Neural progenitor cell (in vitro differentiated cells): ENCODE measurements at regions not wholly inside any gene's neighbourhood (a gene's known extent, or its start where the extent isn't known, plus 50 kb on each side); places are given as distances from the start of the nearest gene placed in this dataset.

ENCODE experiments used
- DNase-seq: peaks from one replicate; pipeline ENCODE4 v3.0.0-alpha.2; 2016; ENCODE audit warnings: low spot score
- H2AFZ ChIP-seq: fragments of 200-600 bp; sonication (generic); replicated peaks from 2 replicates; pipeline ENCODE4 v1.6.1; 2016; ENCODE audit warnings: antibody characterized with exemption
- H3F3A ChIP-seq: fragments of 200-600 bp; sonication (generic); 2 replicates; pipeline ENCODE4 v1.6.1; 2016; ENCODE audit warnings: antibody characterized with exemption, low read depth
- H3K27ac ChIP-seq: fragments of 200-600 bp; sonication (generic); 2 replicates; pipeline ENCODE4 v1.5.1; 2016; ENCODE audit warnings: mild to moderate bottlenecking
- H3K27me3 ChIP-seq: fragments of 200-600 bp; sonication (generic); 2 replicates; pipeline ENCODE4 v1.6.1; 2016; ENCODE audit warnings: mild to moderate bottlenecking, moderate library complexity
- H3K36me3 ChIP-seq: fragments of 200-600 bp; sonication (generic); 2 replicates; pipeline ENCODE4 v1.5.1; 2016
- H3K4me1 ChIP-seq: fragments of 200-600 bp; sonication (generic); 2 replicates; pipeline ENCODE4 v1.6.1; 2016; ENCODE audit warnings: mixed run types
- H3K4me2 ChIP-seq: fragments of 200-600 bp; sonication (generic); 2 replicates; pipeline ENCODE4 v1.6.1; 2016
- H3K4me3 ChIP-seq: fragments of 200-600 bp; sonication (generic); 2 replicates; pipeline ENCODE4 v1.5.1; 2016
- H3K79me2 ChIP-seq: fragments of 200-600 bp; sonication (generic); 2 replicates; pipeline ENCODE4 v1.6.1; 2016; ENCODE audit warnings: low read depth
- H3K9ac ChIP-seq: fragments of 200-600 bp; sonication (generic); 2 replicates; pipeline ENCODE4 v1.6.1; 2016
- H3K9me3 ChIP-seq: fragments of 200-600 bp; sonication (generic); 2 replicates; pipeline ENCODE4 v1.5.1; 2016; ENCODE audit warnings: low read depth
- H4K20me1 ChIP-seq: fragments of 200-600 bp; sonication (generic); 2 replicates; pipeline ENCODE4 v1.6.1; 2016; ENCODE audit warnings: low read depth
- H3K27ac Mint-ChIP-seq: 3 replicates; pipeline ENCODE4 v1.8.0; 2021; ENCODE audit warnings: mixed read lengths
- H3K27me3 Mint-ChIP-seq: 2 replicates; pipeline ENCODE4 v1.8.0; 2022; ENCODE audit warnings: low read depth, mild to moderate bottlenecking, inconsistent platforms, moderate library complexity, mixed read lengths; ENCODE audit not compliant: insufficient read depth
- H3K36me3 Mint-ChIP-seq: 3 replicates; pipeline ENCODE4 v1.8.0; 2021; ENCODE audit warnings: mixed read lengths
- H3K4me1 Mint-ChIP-seq: 3 replicates; pipeline ENCODE4 v1.8.0; 2021; ENCODE audit warnings: mixed read lengths
- H3K4me3 Mint-ChIP-seq: 3 replicates; pipeline ENCODE4 v1.8.0; 2021; ENCODE audit warnings: mild to moderate bottlenecking, moderate library complexity, mixed read lengths
- H3K9me3 Mint-ChIP-seq: 3 replicates; pipeline ENCODE4 v1.8.0; 2020; ENCODE audit warnings: mixed read lengths
- EZH2 ChIP-seq: fragments of 200-600 bp; sonication (generic); IDR thresholded peaks from 2 replicates; pipeline ENCODE4 v1.6.1; 2017; ENCODE audit warnings: antibody characterized with exemption, mild to moderate bottlenecking, moderate library complexity
- EZH2phosphoT487 ChIP-seq: fragments of 200-600 bp; sonication (generic); IDR thresholded peaks from 2 replicates; pipeline ENCODE4 v1.6.1; 2017; ENCODE audit warnings: antibody characterized with exemption
- TF ChIP-seq, protein P1 (sequence below): fragments of 200-600 bp; sonication (generic); IDR thresholded peaks from 2 replicates; pipeline ENCODE4 v1.5.1; 2017; ENCODE audit warnings: antibody characterized with exemption, mild to moderate bottlenecking

DNA sequence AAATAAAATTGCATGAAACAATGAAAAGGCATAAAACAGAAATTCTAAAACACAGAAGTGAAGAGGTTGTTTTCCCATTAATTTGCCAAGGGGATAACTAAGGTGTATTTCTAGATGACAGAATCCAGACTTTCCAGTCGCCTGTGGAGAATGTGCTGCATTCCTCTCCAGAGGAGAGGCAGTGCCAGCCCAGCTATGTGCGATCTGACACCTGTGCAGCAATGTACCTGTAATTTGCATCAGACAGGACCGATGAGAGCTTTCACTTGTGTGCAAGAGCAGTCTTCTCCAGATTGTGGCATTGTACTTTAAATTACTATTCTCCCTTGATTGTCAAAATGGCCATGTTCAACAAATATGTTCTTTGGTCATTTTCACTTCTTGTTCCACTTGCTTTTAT, 1037.9 kb downstream of the EFNB2 start:
- Histone ChIP-seq H3K4me2 (no peak overlapping the region), H3F3A (no peaks in the 10 kb centered on the region), H3K27ac (no peak overlapping the region), H3K9me3 (no peaks in the 10 kb centered on the region), H3K36me3 (no peaks in the 10 kb centered on the region), H4K20me1 (no peaks in the 10 kb centered on the region), H3K27me3 (no peaks in the 10 kb centered on the region), H3K4me3 (no peak overlapping the region), H3K9ac (no peak overlapping the region), H3K4me1 (peaks cover 13% of the 10 kb centered on the region), H3K79me2 (no peaks in the 10 kb centered on the region), H2AFZ (no peak overlapping the region)
- no peak overlapping the region for H3K4me3 Mint-ChIP-seq
- no peak for TF ChIP-seq EZH2phosphoT487
- TF ChIP-seq, protein P1, sequence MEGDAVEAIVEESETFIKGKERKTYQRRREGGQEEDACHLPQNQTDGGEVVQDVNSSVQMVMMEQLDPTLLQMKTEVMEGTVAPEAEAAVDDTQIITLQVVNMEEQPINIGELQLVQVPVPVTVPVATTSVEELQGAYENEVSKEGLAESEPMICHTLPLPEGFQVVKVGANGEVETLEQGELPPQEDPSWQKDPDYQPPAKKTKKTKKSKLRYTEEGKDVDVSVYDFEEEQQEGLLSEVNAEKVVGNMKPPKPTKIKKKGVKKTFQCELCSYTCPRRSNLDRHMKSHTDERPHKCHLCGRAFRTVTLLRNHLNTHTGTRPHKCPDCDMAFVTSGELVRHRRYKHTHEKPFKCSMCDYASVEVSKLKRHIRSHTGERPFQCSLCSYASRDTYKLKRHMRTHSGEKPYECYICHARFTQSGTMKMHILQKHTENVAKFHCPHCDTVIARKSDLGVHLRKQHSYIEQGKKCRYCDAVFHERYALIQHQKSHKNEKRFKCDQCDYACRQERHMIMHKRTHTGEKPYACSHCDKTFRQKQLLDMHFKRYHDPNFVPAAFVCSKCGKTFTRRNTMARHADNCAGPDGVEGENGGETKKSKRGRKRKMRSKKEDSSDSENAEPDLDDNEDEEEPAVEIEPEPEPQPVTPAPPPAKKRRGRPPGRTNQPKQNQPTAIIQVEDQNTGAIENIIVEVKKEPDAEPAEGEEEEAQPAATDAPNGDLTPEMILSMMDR: no peak
- TF ChIP-seq EZH2: no peak
- H3K27ac Mint-ChIP-seq: no peak overlapping the region
- H3K36me3 Mint-ChIP-seq: no peaks in the 10 kb centered on the region
- no peaks in the 10 kb centered on the region for H3K27me3 Mint-ChIP-seq
- DNase-seq: no peak
- peaks cover 2% of the 10 kb centered on the region for H3K9me3 Mint-ChIP-seq
- peaks cover 15% of the 10 kb centered on the region for H3K4me1 Mint-ChIP-seq

DNA sequence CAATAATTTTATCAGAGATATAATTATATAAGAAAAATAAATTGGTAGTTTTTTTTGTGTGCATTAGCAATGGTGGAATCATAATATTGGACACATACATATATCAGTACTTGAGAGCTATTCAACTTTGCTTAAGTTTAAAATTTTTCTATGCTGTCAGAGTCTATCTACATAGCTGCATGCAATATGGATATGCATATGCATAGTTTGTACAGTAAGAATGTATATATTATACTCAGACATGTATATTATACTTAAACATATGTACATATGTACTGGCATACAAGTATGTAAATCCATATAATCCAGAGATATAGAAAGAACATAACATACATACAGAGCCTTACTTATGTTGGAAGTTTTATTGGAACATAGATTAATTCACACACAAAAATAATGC, 1043.2 kb downstream of the EFNB2 start:
- H3K9ac ChIP-seq: no peak overlapping the region
- DNase-seq: no peak
- no peak overlapping the region for H3K27ac Mint-ChIP-seq

GRCh38 chr13:105491345-105491744, 1044.1 kb downstream of the EFNB2 start:
- no peak overlapping the region for H2AFZ ChIP-seq
- no peak for TF ChIP-seq EZH2
- TF ChIP-seq, protein P1: no peak
- TF ChIP-seq EZH2phosphoT487: no peak
- no peak overlapping the region for H3K27ac ChIP-seq
- no peaks in the 10 kb centered on the region for H3K9me3 ChIP-seq
- DNase-seq: no peak
- no peaks in the 10 kb centered on the region for H3K27me3 Mint-ChIP-seq
- H3K4me3 ChIP-seq: no peak overlapping the region
- H3K9ac ChIP-seq: no peak overlapping the region
- no peak overlapping the region for H3K4me3 Mint-ChIP-seq
- no peaks in the 10 kb centered on the region for H3K4me1 ChIP-seq
- no peak overlapping the region for H3K27ac Mint-ChIP-seq
- H4K20me1 ChIP-seq: no peaks in the 10 kb centered on the region
- H3K36me3 ChIP-seq: no peaks in the 10 kb centered on the region
- H3K4me2 ChIP-seq: no peak overlapping the region
- no peaks in the 10 kb centered on the region for H3K79me2 ChIP-seq
- H3K4me1 Mint-ChIP-seq: no peaks in the 10 kb centered on the region
- H3K36me3 Mint-ChIP-seq: no peaks in the 10 kb centered on the region
- H3F3A ChIP-seq: no peaks in the 10 kb centered on the region
- H3K9me3 Mint-ChIP-seq: no peaks in the 10 kb centered on the region
- H3K27me3 ChIP-seq: no peaks in the 10 kb centered on the region

More for the DNA sequence above, 1043.2 kb downstream of the EFNB2 start:
- Mint-ChIP-seq H3K4me3 (no peak overlapping the region), H3K27me3 (no peaks in the 10 kb centered on the region), H3K36me3 (no peaks in the 10 kb centered on the region), H3K9me3 (no peaks in the 10 kb centered on the region), H3K4me1 (no peaks in the 10 kb centered on the region)
- Histone ChIP-seq H3K4me2 (no peak overlapping the region), H2AFZ (no peak overlapping the region), H3K27me3 (no peaks in the 10 kb centered on the region), H3K4me1 (no peaks in the 10 kb centered on the region), H3K27ac (no peak overlapping the region), H3K4me3 (no peak overlapping the region), H3K36me3 (no peaks in the 10 kb centered on the region), H3K79me2 (no peaks in the 10 kb centered on the region), H4K20me1 (no peaks in the 10 kb centered on the region), H3F3A (no peaks in the 10 kb centered on the region), H3K9me3 (no peaks in the 10 kb centered on the region)
- TF ChIP-seq EZH2: no peak
- TF ChIP-seq EZH2phosphoT487: no peak
- TF ChIP-seq, protein P1: no peak
